ENCODE measurements at regions not wholly inside any gene's neighbourhood (a gene's known extent, or its start where the extent isn't known, plus 50 kb on each side); places are given as distances from the start of the nearest gene placed in this dataset.

- Histone ChIP-seq H3K79me2 (ENCODE audit: control insufficient read depth, insufficient read depth, low read length) (no peaks in the 10 kb centered on the region), H4K20me1 (replicated peaks; ENCODE audit: control insufficient read depth, insufficient read depth, low read length) (no peaks in the 10 kb centered on the region), H3K4me2 (ENCODE audit: insufficient read depth, low read length) (no peak overlapping the region), H3K36me3 (ENCODE audit: control insufficient read depth, insufficient read depth, low read length) (no peaks in the 10 kb centered on the region), H3K4me1 (replicated peaks in 1 of 2; ENCODE audit: control insufficient read depth in 2 of 2, insufficient read depth in 2 of 2, low read length in 2 of 2) (no peaks in the 10 kb centered on the region), H3K27me3 (ENCODE audit: control insufficient read depth in 2 of 2, insufficient read depth in 2 of 2, low read length in 2 of 2) (no peaks in the 10 kb centered on the region), H3K9me3 (replicated peaks; ENCODE audit: control insufficient read depth, insufficient read depth, low read depth, low read length) (no peaks in the 10 kb centered on the region), H3K9me1 (ENCODE audit: control insufficient read depth, insufficient read depth, low read length) (no peaks in the 10 kb centered on the region), H3K9ac (ENCODE audit: insufficient read depth in 1 of 2, low read depth in 2 of 2, low read length in 2 of 2) (no peak overlapping the region), H3K4me3 (no peak overlapping the region), H3K27ac (ENCODE audit: extremely low read depth, low read depth, low read length) (no peak overlapping the region), H2AFZ (ENCODE audit: low read depth, low read length) (no peak overlapping the region)
- no peak for FAIRE-seq
- intact Hi-C loops (cut with micrococcal nuclease): no loop called here
- no TSS peak for BruUV-seq (replicated peaks)
- in situ Hi-C loops (cut with MboI): no loop called here
- CTCF ChIA-PET (ENCODE audit: low intra/inter-chr PET ratio): no interaction called here
- ATAC-seq: no peak
- POLR2A ChIA-PET: no interaction called here
- no peak for DNase-seq (ENCODE audit: extremely low read depth in 1 of 4, low spot score in 3 of 4)
- TF ChIP-seq CBX3 (IDR thresholded peaks at IDR 0.05; ENCODE audit: borderline replicate concordance in 1 of 2, low read length in 2 of 2): no peak
Observed at GRCh38 chr7:53518319-53518718, 482.9 kb downstream of the POM121L12 start.

GRCh38 chr7:53520841-53521240 lies 485.4 kb downstream of the POM121L12 start:
- ChIA-PET CTCF (ENCODE audit: low intra/inter-chr PET ratio) (no interaction called here), POLR2A (no interaction called here)
- BruUV-seq (replicated peaks): no TSS peak
- DNase-seq (ENCODE audit: extremely low read depth in 1 of 4, low spot score in 3 of 4) (no peak), FAIRE-seq (no peak), ATAC-seq (no peak)
- H3K4me1 ChIP-seq (replicated peaks in 1 of 2; ENCODE audit: control insufficient read depth in 2 of 2, insufficient read depth in 2 of 2, low read length in 2 of 2): no peaks in the 10 kb centered on the region
- no peak overlapping the region for H3K27ac ChIP-seq (ENCODE audit: extremely low read depth, low read depth, low read length)
- WGBS (ENCODE audit: insufficient coverage, low coverage, missing lambda C conversion rate): 1% methylated on average over 5 of the region's 5 CpGs
- no peaks in the 10 kb centered on the region for H3K79me2 ChIP-seq (ENCODE audit: control insufficient read depth, insufficient read depth, low read length)
- no peaks in the 10 kb centered on the region for H3K9me1 ChIP-seq (ENCODE audit: control insufficient read depth, insufficient read depth, low read length)
- intact Hi-C loops (cut with micrococcal nuclease): no loop called here
- no peaks in the 10 kb centered on the region for H3K27me3 ChIP-seq (ENCODE audit: control insufficient read depth in 2 of 2, insufficient read depth in 2 of 2, low read length in 2 of 2)
- H2AFZ ChIP-seq (ENCODE audit: low read depth, low read length): no peak overlapping the region
- no peak overlapping the region for H3K9ac ChIP-seq (ENCODE audit: insufficient read depth in 1 of 2, low read depth in 2 of 2, low read length in 2 of 2)
- no peaks in the 10 kb centered on the region for H3K9me3 ChIP-seq (replicated peaks; ENCODE audit: control insufficient read depth, insufficient read depth, low read depth, low read length)
- H4K20me1 ChIP-seq (replicated peaks; ENCODE audit: control insufficient read depth, insufficient read depth, low read length): no peaks in the 10 kb centered on the region
- H3K36me3 ChIP-seq (ENCODE audit: control insufficient read depth, insufficient read depth, low read length): no peaks in the 10 kb centered on the region
- no peak overlapping the region for H3K4me2 ChIP-seq (ENCODE audit: insufficient read depth, low read length)
- in situ Hi-C loops (cut with MboI): no loop called here
- H3K4me3 ChIP-seq: no peak overlapping the region
- TF ChIP-seq ZC3H11A (IDR thresholded peaks at IDR 0.05; ENCODE audit: low read depth, low read length) (no peak), CHD1 (IDR thresholded peaks at IDR 0.05; ENCODE audit: low read length) (no peak), TFE3 (CRISPR knock-in tag; IDR thresholded peaks at IDR 0.05) (no peak), EGR1 (conservative IDR thresholded peaks at IDR 0.05) (no peak), NFRKB (IDR thresholded peaks at IDR 0.05; ENCODE audit: low read depth) (no peak), ARID2 (IDR thresholded peaks at IDR 0.05) (no peak), HINFP (tag; conservative IDR thresholded peaks at IDR 0.05; ENCODE audit: low read depth) (no peak), CBFA2T2 (conservative IDR thresholded peaks at IDR 0.05) (no peak), CBX3 (IDR thresholded peaks at IDR 0.05; ENCODE audit: borderline replicate concordance in 1 of 2, low read length in 2 of 2) (no peak), SRSF9 (IDR thresholded peaks at IDR 0.05; ENCODE audit: borderline replicate concordance, low read depth, low read length) (no peak), ZHX1 (conservative IDR thresholded peaks at IDR 0.05; ENCODE audit: low read length) (no peak)
